HuH-7.5 (cell line): ENCODE measurements at regions not wholly inside any gene's neighbourhood (a gene's known extent, or its start where the extent isn't known, plus 50 kb on each side); places are given as distances from the start of the nearest gene placed in this dataset.

Source experiments
- DNase-seq: peaks from one replicate; pipeline ENCODE4 v3.0.0; 2011; ENCODE audit warnings: low spot score

- DNase-seq: no peak
Measured at GRCh38 chr12:59839514-59839913, 243.7 kb downstream of the SLC16A7 start.

GRCh38 chr12:59843260-59843843 lies 247.5 kb downstream of the SLC16A7 start:
- no peak for DNase-seq

- DNase-seq: no peak
Measured at GRCh38 chr12:59844750-59845149, 248.9 kb downstream of the SLC16A7 start.

- no peak for DNase-seq
Measured at GRCh38 chr12:59845293-59845692, 249.5 kb downstream of the SLC16A7 start.

GRCh38 chr12:59847127-59847526 lies 251.3 kb downstream of the SLC16A7 start:
- no peak for DNase-seq

- DNase-seq: no peak
Measured at GRCh38 chr12:59850268-59850667, 254.4 kb downstream of the SLC16A7 start.

GRCh38 chr12:59858508-59859170 lies 262.8 kb downstream of the SLC16A7 start:
- peak; percentile 18 for DNase-seq

GRCh38 chr12:59859171-59859510 lies 263.3 kb downstream of the SLC16A7 start:
- DNase-seq: no peak

- DNase-seq: no peak
Measured at GRCh38 chr12:59861635-59862034, 265.8 kb downstream of the SLC16A7 start.

- no peak for DNase-seq
Measured at GRCh38 chr12:59867055-59867454, 271.2 kb downstream of the SLC16A7 start.

- DNase-seq: no peak
Measured at GRCh38 chr12:59867689-59868088, 271.9 kb downstream of the SLC16A7 start.

- no peak for DNase-seq
Measured at GRCh38 chr12:59871779-59872178, 275.9 kb downstream of the SLC16A7 start.

- no peak for DNase-seq
Measured at GRCh38 chr12:59873136-59873535, 277.3 kb downstream of the SLC16A7 start.

- DNase-seq: no peak
Measured at GRCh38 chr12:59874781-59875180, 279.0 kb downstream of the SLC16A7 start.

- no peak for DNase-seq
Measured at GRCh38 chr12:59886131-59886733, 290.4 kb downstream of the SLC16A7 start.

- no peak for DNase-seq
Measured at GRCh38 chr12:59887178-59887577, 291.3 kb downstream of the SLC16A7 start.

GRCh38 chr12:59890896-59891579 lies 295.2 kb downstream of the SLC16A7 start:
- DNase-seq: no peak

- DNase-seq: no peak
Measured at GRCh38 chr12:59895166-59895775, 299.4 kb downstream of the SLC16A7 start.

GRCh38 chr12:59904874-59905521 lies 309.2 kb downstream of the SLC16A7 start:
- no peak for DNase-seq

GRCh38 chr12:59911516-59911915 lies 315.7 kb downstream of the SLC16A7 start:
- no peak for DNase-seq

- no peak for DNase-seq
Measured at GRCh38 chr12:59916988-59917387, 321.2 kb downstream of the SLC16A7 start.

- no peak for DNase-seq
Measured at GRCh38 chr12:59927032-59927431, 331.2 kb downstream of the SLC16A7 start.
